Suppressor macrophage treated with lipopolysaccharide for 4 hours (primary cell): ENCODE measurements at regions not wholly inside any gene's neighbourhood (a gene's known extent, or its start where the extent isn't known, plus 50 kb on each side); places are given as distances from the start of the nearest gene placed in this dataset.

ENCODE experiments used
- DNase-seq: peaks from one replicate; pipeline ENCODE4 v3.0.0-alpha.2; 2020

DNA sequence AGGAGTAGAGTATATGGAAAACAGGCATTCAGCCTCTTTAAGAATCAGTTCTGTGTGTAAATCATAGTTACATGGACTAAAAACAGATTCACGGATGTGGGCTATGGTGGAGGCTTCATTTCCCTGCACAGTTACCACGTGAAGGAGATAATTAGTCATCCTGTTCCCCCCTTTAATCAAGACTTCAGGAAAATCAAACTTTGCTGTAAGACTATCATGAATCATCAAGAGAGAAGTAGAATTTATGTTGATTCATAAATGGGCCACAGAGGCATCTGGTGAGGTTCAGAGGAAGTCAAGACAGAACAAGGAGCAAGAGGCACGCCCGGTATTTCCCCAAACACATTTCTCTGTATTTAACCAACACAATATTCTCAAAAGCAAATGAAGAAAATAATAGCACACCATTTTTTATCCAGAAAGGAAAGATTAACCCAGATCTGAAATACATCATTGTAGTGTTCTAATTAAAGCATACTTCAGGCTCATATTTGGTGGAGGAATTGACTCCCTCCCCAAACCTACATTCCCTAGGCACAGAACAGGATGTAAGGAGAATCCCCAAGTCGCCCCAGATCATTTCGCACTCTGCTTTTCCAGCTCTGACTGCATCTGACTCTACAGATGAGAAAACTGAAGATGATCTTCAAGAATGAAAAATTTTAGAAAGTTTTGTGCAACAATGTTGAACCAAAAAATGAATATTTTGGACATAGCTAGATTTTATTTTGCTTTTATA is 175.8 kb upstream of the GAS1 start:
- DNase-seq, result peak; percentile 23

DNA sequence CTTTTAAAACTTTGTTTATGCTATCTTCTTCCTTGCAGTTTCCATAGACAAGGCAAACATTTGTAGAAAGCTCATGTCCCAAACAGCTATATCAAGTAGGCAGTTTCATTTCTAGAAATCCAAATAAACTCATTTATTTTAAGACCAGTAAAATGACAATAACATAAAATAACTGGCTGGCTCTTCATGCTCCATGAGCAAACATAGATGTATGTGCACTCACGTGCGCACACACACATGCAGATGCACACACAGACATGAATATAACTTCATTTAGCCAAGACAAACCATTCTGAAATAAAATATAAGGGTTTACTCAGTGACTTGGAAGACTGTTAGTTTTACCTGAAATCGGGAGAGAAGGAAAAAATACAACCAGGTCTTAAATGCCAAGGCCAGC is 176.5 kb upstream of the GAS1 start:
- no peak for DNase-seq

DNA sequence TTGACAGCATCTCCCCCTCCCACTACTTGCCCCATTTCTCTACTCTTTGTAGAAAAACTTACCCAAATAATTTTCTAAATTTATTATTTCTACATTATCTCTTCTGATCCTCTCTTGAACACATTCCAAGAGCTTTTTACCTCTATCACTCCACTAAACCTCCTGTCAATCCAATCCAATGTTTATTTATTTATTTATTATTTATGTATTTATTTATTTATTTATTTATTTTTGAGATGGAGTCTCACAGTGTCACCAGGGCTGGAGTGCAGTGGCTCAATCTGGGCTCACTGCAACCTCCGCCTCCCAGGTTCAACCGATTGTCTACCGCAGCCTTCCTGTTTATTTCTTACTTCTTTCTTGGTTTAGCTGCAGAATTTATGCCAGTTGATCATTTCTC is 178.5 kb upstream of the GAS1 start:
- no peak for DNase-seq

DNA sequence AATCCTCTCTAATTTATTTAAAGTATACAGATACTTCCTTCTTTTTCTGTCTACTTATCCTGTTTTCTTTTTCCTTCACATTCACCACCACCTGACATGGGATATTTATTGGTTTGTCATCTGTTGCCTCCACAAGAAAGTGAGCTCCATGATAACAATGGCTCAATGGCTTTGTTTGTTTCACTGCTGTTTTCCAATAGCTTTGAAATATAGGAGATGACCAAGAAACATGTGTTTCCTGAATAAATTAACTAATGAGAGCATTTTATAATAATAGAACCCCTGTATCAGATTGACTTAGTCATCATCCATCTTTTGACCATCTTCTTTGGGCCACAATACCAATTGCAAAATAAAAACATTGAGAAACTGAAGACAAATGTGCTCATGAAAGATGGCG is 180.2 kb upstream of the GAS1 start:
- DNase-seq, result no peak

DNA sequence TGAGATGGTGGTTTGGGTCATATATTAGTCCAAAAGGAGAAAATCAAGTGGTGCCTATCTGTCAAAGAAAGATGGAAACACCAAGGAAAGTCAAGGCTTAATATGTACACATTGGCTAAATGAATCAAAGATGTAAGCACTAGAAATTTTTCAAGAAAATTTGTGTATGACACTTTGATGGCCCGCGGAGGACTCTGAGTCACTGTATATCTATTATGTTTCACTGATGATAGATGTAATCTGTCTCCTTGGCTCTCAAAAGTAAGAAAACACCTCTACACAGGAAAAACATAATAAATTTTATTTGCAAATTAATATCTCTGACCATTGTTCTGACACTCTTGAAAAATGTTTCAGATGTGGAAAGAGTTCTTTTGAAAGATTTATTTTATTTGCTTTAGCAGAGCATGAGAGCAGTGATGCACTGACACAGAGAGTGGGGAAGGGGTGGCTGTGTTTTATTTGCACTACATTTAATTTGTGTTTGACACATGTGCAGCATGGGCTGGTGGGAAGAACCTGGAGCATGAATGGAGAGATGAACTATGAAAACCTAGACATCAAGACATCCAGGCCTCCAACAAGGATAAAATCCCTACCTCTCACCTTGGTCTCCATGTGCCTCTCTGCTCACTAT is 180.8 kb upstream of the GAS1 start:
- no peak for DNase-seq

DNA sequence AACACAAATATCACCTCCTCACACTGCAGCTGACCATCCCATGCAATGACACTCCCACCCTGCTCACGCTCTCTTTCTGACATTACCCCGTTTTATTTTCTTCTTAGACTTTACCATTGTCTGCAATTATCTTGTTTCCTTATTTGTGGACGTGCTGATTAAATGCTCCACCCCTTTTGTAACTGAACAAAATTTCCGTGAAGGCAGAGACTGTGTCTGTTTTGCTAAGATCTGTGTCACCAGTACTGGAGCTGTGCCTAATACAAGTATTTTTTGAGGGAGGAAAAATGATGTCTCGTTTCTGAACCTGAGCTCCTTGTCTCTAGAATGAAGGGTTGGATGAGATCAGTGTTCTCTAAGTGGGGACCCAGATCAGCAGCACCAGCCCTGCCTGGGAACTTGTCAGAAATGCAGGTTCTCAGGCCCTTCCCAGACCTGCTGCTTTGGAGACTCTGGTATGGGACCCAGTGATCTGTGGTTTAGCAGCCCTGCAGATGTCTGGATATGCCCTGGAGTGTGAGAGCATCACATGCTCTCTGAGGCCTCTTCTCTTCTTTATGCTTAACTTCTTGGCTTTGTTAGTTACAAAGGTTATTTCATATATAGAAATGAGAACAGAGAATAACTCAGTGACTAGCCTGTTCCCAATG is 181.7 kb upstream of the GAS1 start:
- no peak for DNase-seq

DNA sequence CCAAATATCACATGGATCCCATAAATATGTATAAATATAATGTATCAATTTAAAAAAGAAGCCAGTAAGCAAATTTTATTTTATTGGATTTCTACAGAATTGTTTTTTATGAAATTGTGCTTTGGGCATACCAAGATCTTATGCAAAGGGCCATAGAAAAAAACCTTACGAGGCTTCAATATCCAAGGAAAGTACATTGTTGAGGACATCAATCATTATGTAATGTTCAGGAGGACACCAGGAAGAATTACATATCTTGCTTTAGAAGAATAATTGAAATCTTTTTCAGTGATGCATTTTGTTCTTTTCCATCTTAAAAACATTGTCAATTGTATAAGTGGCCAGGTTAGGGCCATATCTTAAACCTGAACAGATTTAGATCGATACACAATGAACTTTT is 187.8 kb upstream of the GAS1 start:
- no peak for DNase-seq

DNA sequence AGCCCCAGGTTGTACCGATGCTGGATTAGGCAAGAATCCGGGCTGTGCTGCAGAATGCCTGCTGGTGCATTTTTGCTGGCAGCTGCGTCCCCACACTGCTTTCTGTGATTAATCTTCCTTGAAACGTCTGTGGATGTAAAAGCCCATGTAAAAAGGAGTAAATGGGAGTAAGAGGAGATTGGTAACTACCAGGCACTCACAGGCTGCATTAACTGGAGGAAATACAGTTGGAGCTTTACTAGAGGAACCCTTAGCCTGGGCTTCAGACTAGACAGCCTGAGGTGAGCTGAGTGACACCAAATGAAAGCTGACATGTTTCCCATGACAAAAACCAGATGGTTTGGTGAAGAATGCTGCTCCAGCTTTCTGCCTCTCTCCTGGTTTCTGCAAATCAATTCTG is 190.4 kb upstream of the GAS1 start:
- DNase-seq, result no peak

DNA sequence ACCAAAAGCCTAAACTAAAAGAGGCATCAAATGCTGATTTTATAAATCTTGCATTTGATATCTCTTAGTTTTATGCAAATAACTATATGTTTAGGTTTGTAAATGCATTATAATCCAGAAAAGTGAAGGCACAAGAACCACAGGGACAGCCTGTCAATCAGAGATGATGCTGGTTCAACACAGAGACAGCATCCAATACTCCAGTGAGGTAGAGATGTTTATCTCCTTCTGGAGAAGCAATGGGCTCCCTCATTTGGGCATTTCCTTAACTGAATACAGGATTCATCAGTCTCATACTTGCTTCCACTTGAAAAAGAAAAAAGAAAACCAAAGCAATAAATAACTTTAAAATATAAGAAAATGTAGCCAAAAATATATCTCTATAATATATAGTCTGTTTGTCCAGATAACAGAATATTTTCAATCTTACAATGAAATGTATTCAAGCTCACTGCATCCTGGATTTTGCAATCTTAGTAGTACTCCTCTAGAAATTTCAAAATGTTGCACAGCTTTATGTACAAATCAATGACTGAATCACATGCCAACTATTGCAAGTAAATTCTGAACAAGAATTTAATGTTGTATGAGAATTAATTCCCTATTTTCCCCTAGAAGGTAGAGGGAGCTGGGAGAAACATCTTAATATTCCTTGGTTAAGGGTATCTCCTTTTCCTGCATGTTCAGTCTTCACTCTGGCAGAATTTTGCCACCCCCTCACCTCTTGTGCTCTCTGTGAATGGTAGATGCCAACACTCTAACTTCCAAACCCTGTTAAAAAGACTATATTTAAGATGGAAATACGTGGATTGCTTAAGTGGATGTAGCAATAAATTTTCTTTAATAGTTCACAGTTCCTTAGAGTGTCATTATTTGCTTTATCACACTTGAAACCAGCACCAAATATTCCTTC is 191.1 kb upstream of the GAS1 start:
- no peak for DNase-seq

DNA sequence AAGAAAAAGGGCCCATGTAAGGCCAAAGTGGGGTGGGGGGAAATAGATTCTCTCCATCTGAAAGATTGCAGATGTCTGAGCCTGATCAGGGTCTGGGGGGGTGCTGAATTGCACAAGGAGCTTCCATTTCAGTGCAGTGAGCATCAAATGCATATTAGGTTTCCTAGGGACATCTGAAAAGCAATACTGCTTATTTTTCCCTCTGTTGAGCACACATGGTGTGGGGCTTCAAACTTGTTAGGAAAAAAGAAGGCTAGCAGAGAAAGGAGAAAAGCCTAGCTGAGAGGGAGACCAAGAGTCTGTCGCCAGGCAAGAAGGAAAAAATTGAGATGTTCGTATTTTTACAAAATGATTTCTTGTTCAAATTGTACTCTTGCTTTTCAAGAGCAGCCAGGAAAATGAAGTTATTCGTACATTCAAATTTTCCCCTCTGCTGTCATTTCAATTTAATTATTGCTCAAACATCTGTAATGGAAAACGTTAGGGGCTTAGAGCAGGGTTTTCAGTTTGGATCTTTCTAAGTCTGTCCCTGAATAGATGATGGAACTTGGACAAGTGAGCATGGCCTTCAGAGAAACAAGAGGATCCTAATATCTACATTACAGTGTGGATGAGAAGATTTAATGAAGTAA is 191.9 kb upstream of the GAS1 start:
- no peak for DNase-seq

DNA sequence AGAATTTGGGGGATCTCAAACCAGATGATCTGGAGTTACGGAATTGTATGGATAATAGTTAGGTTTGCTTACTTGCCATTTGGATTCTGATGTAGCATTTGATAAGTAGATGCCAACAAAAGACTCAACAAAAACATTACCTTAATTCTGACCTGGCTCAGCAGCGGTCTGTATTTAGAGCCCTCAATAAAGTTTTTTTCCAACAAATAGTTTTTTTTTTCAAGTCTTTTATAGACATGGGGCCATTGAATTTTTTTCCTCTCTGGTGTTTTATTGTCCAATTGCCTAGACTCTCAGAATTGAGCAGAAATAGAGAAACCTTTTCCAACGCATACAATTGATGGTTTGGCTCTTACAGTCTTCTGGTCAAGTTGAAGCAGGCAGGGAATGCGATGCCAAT is 192.8 kb upstream of the GAS1 start:
- DNase-seq, result no peak

DNA sequence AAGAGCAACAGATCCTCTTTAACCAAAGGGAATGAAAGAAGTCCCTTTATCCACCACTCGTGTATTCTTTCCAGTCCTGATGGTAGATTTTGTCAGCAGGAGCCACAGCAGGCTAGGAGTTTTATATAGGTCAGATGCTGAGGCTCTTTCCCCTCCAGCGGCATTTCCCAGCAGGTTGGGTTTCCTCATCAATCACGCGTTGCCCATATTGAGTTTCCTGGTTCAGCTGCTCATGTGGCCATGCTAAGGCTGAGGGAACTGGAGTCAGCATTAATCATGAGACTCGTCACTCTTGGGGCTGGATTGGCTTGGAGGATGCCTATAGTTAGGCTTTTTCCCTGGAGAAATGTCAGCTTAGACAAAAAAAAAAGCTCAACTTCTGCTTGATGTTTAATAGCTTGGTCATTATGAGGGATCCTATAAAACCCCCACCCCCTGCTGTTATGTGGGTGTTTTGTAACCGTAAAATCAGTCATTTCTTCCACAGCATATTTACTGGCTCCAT is 193.4 kb upstream of the GAS1 start:
- DNase-seq, result peak; percentile 3

DNA sequence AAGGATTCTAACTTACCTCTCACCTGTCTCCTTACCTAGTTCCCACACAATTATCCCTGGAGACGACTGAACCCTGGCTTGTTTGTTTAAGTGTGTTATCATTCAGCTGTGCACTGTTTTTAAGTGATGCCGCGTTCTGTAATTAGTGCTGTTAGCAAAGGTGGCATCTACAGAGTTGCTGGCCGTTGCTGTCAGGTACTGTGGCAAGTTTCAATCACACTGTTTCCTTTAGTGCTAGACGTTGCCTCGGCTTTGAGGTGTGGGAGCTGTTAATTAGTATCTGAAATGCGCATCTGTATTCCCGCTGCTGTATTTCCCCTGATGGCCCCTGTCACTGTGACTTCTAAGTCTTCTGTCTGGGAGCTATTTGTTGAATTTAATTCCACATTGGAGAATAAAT is 193.8 kb upstream of the GAS1 start:
- no peak for DNase-seq

DNA sequence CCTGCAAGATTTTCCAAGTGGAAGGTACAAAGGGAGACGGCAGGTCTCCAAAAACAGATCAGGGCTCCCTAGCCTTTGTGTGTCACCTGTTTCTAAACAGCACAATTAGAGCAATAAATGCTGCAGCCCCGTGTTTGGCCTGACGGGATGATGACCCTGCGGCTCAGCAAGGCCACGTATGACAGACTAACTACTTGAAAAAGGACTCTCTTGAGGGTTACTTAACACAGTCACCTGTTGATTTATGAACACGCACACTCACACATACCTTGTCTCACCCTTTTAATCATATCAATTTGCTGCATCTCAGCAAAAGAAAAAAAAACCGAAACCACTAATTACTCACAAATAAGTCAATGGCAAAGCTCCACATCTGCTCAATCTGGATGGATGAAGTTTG is 199.6 kb upstream of the GAS1 start:
- no peak for DNase-seq

DNA sequence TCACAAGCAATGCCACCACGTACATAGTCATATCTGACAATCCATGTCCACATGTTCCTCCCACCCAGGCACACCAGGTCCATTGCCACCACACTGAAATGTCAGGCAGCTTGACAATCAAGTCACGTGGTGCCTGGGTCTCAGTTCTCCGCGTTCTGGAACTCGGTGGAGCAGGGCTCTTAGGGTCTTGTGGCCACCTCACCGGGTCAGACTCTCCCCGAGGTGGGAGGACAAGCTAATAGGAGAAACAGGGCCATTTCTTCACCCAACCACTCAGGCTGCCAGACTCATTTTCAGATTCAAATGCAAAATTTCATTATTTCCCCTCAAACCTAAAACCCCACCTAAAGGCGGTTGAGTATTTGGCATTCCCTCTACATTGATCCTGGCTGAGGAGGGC is 200.5 kb upstream of the GAS1 start:
- DNase-seq, result no peak

DNA sequence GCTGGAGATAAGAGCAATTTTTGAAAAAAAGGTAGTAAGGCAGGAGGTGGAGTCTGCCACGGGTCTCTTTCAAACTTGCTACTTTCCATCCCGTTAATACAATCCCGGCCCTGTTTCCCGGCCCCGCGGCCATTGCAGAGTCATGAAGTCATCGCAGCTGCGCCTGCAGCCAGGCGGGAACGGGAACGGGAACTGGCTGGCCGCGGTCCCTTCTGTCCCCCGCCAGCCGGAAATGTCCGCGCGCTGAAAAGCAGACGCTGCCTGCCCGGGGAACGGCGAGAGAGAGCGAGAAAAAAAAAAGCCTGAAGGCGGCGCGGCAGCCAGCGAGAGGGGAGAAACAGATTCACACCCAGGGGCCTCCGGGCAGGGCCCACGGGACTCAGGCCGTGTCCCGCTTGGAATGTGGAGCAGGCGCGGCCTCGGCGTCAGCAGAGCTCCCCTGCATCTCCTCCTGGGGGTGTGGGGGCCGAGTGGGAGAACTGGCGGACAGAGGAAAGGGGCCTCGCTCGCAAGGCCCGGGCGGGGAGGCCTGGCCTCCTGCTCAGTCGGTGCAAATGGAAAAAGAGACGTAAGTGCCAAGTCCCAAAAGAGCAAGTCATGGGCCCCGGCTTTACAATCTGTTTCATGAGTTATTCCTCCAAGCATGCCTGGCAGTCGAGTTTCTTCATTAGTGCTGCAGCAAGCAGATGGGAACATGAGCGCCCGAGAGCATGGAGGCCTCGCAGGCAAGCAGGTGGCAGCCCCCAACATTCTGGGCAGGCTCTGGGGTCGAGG is 201.2 kb upstream of the GAS1 start:
- peak; percentile 47 for DNase-seq

DNA sequence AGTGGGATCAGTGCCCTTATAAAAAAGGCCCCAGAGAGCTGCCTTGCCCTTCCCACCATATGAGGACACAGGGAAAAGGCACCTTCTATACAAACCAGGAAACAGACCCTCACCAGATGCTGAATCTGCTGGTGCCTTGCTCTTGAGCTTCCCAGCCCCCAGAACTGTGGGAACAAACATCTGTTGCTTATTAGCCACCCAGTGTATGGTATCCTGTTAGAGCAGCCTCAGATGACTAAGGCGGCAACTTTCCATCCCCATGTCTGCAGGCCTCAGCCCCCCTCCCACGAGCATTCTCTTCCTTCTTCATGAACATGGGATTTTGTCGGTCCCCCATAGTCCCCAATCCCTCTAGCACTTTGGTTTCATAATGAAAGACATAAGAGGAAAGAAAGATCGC is 202.5 kb upstream of the GAS1 start:
- DNase-seq, result no peak

DNA sequence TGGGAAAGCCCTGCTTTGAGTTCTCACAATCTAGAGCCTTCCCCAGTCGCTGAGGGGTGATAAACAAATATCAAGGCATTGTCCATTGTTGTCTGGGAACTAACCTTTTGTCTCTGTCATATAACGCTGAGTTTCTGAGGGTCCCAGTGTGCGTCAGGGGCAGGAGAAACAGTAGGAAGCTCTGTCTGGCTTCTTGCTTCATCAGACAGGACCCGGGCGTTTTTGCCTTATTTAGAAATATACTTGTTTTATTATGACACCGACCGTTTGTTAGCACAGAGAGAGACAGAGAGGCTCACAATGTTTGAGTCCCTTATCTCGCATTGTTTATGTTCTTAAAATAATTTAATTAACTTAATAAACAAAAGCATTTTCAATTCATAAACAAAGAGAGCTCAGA is 204.9 kb upstream of the GAS1 start:
- no peak for DNase-seq

DNA sequence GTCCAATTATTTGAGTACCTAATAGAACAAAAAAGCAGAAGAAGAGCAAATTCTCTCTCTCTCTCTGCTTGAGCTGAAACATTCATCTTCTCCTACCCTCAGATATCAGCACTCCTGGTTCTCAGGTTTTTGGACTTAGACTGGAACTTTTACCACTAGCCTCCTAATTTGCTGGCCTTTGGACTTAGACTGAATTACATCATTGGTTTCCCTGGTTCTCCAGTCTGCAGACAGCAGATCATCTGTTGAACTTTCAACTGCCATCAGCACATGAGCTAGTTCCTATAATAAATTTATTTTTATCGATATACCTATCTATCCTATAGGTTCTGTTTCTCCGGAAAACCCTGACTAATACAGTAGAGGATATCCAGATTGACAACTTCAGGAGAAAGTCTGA is 208.9 kb upstream of the GAS1 start:
- DNase-seq, result no peak

DNA sequence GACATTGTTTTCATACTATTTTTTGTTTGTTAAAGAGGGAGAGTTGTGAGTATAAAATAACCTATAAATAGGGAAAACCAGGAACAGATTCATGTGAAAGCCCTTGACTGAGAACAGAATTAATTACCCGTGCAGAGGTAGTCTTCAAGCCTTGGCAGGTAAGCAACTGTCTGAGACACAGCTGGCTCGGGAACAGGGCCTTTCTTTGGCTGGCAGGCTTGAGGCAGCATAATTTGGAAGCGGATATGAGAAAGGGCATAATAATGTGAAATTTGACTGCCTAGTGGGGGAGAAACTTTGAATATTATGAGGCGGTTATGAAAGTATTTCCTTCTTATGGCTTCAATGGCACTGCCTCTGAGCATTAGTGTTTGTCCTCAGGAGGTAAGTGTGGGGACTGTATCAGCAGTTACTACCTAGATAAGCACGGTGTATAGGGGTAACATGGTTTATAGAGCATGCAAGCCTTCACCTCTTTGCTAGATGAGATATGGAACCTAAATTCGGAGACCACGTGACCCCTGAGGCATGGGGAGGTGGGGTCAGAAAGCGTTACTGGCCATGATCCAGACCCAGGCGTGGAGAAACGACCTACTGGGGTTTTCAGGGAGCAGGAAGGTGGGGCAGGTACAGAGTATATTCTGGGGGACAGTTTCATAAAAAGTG is 210.2 kb upstream of the GAS1 start:
- DNase-seq, result no peak

DNA sequence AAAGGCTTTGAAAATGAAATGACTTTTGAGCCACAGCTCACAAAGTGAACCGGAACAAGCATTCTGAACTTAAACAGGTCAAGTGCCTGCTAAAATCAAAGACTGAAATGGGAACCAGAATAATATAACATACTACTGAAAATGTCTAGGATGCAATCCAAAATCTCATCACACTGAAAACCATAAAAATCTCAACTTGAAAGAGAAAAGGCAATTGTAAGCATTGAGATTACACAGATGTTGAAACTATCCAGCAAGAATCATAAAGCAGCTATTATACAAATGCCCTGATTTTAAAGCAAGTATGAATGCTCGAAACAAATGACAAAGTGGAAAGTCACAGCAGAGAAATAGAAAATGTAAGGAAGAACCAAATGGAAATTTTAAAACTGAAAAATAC is 211.5 kb upstream of the GAS1 start:
- no peak for DNase-seq
